ENCODE measurements at regions not wholly inside any gene's neighbourhood (a gene's known extent, or its start where the extent isn't known, plus 50 kb on each side); places are given as distances from the start of the nearest gene placed in this dataset.

- no peak for DNase-seq
These were observed 293.5 kb upstream of the SOX2 start for GRCh38 chr3:181418233-181418632.

- DNase-seq = peak; percentile 29
These were observed 294.0 kb upstream of the SOX2 start for GRCh38 chr3:181417748-181418147.

DNA sequence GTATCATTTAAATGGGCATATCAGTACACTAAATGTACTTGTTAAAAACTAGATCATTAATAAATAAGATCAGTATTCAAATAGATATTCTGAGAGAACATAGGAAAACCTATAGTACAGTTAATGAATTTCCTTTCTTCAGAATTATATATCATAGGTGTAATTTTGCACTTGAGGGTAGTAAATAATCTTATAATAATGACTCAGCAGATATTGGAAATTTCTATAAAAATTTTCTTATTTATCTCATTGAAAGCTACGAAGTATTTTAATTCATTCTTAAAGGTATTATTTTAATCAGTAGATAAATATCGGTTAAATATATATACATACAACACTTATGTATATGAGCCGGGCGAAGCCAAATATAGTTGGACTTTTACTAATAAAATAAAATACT lies 300.9 kb upstream of the SOX2 start:
- no peak for DNase-seq

- no peak for DNase-seq
These were observed 307.7 kb upstream of the SOX2 start for GRCh38 chr3:181403876-181404660.

- DNase-seq = no peak
These were observed 309.4 kb upstream of the SOX2 start for GRCh38 chr3:181402347-181402746.

DNA sequence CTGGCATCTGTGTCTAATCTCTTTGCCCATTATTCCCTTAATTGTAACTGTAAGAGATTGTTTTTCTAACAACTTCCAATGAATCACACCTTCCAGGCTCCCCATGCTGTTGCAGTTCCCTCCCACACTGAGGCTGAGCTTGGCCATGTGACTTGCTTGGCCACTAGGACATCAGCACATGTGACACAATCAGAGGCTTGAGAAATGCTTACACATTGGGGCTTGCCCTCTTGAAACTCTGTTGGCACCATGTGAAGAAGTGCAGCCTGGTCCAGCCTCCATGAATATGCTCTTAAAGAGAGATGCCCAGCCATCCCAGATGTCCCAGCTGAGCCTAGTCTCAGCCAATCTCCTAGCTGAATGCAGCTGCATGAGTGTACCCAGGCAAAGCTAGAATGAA lies 326.8 kb upstream of the SOX2 start:
- DNase-seq = no peak

GRCh38 chr3:181383760-181384159 lies 328.0 kb upstream of the SOX2 start:
- no peak for DNase-seq

DNA sequence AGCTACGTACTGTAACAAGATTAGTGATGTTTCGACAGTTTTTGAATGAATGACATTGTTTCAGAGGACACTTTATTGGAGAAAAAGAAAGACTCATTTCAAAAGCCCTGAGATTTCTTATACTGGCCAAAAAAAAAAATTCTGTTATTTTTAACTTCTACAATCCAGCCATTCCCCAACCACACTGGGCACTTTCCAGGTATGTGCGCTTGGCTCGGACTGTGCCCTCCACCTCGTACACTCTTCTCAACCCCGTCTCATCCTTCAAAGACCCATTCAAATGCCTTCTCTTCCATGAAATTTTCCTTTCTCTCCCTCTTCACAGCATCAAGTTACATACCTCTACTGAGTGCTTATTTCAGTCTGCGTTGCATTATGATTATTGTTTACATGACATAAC lies 328.5 kb upstream of the SOX2 start:
- no peak for DNase-seq

GRCh38 chr3:181382656-181383055 lies 329.1 kb upstream of the SOX2 start:
- DNase-seq = no peak

DNA sequence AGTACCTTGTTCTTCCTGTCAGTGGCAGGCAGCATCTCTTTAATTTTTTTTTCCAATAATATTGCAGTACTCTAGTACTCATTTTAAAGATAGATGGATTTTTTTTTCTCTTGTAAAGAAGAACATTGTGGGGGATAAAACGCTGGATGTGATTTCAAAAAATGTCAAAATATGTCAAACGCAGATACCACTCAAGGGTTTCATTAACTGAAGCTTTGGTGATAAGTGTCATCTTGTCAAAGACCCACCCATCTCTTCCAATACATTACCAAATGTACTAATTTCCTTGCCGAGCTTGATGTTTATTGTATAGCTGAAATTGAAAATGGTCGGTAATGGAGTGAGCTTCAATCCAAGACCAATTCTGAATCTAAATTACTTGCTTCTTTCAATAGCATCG lies 332.4 kb upstream of the SOX2 start:
- no peak for DNase-seq

- no peak for DNase-seq
These were observed 342.1 kb upstream of the SOX2 start for GRCh38 chr3:181369637-181370036.

DNA sequence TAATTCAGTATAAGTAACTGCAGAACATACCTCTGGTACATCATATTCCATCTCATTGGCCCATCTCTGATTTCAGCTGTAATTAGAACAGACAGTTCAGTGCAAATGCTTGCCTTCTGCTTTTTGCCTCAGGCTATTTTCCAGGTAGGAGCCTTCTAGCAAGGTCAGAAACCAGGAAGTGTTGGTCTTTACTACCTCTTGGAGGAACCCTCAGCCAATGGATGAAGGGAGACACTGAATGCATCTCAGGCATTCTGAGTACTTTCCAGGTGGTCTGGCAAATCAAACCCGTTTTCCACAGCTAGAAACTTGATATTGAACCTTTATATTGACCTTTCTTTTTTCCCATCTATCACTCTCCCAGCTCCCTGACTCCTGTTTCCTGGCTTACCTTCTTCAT lies 348.5 kb upstream of the SOX2 start:
- no peak for DNase-seq

DNA sequence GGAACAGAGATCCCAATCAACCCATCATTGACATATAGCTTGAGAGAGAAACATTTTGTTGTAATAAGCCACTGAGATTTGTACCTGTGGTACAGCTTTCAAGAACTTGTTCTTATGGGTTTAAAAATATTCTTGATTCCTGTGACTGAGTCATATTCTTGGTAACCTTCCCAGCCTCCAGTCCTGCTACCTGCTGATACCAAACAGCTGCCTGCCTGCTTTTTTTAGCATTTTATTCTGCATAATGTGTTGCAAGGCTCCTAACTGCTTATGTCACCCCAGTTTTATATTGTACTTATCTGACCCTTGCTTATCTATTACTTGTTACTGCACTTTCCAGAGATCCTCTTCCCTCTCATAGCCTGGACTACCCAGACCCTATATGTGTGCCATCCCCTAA lies 349.3 kb upstream of the SOX2 start:
- DNase-seq = no peak

DNA sequence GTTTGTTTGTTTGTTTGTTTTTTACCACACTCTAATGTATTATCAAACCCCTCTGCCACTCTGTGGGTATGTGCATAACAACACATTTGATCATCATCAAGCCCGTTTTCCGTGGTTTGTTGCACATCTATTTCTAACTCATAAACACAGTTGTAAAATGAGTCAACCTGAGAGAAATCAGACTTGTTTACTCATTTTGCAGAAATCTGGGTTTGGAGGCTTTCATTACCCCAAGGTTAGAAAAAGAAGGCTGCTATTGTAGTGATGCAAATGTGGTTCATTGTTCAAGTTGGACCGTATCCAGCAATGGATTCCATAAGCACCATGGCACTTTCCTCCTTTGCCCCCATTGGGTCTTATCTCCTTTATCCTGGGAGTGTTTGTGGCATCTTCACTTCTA lies 353.2 kb upstream of the SOX2 start:
- no peak for DNase-seq

GRCh38 chr3:181358060-181358459 lies 353.7 kb upstream of the SOX2 start:
- no peak for DNase-seq

DNA sequence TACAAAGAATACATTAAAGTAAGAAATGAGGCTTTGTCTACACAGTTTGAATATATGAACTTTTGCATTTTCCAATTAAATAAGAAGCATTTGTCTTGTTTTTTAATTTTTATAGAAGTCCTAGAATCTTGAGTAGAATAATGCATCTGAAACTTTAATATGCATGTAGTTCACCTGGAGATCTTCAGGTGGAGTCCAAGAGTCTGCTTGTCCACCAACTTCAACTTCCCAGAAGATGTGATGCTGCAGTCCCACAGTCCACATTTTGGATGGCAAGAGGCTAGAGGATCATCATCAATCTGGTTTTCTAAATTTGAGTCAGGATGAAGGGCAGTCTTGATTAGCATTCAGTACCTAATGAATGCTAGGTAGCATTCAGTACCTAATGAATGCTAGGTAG lies 357.6 kb upstream of the SOX2 start:
- DNase-seq = no peak

- DNase-seq = no peak
These were observed 354.8 kb upstream of the DNAJC19 start for GRCh38 chr3:181344331-181344730.

GRCh38 chr3:181336597-181336996 lies 347.1 kb upstream of the DNAJC19 start:
- DNase-seq = no peak

- DNase-seq = no peak
These were observed 343.9 kb upstream of the DNAJC19 start for GRCh38 chr3:181333394-181333793.

DNA sequence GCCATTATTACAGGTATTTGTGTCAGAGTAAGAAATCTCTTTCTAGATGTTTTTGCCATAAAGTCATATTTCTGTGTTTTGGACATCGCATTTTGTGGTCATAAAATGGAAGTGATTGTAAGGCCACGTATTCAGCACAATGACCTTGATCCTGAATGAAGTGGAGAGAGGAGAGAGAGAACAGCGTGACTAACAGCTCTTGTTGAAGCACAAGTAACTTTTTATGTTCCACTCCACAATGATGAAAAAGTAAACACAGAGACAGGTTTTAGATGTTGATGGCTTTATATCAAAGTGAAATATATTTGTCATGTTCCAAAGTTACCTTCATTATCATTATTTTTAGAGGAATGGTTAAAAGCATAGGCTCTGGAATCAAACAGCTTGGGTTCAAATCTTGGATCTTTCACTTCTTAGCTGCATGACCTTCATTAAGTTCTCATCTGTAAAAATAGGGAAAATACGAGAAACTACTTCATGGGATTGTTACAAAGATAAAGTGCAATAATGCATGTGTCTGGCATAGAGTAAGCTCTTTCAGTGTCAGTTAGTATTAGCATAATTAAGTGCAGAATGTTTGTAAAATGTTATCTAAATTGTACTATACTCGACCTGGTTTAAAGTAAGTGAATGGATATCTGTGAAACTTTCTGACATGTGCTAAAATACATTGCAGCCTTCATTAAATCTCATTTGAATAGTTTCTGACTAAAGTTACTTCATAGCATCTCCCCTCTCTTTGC lies 341.5 kb upstream of the DNAJC19 start:
- DNase-seq = no peak

DNA sequence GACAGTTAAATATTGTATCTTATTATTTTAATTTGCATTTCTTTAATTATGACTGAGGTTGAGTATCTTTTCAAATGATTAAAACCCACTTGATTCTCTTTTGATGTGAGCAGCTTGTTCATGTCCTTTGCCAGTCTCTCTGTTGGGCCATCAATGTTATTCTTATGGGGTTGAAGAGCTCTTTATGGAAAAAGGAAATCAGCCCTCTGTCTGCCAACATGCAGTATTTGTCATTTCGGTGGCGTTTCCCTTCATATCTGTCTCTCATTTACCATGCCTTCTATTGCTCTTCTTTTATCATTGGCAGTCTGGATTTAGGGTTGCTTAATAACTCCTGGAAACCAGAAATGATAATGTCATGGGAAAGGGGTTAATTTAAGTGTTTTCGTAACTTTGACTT lies 340.7 kb upstream of the DNAJC19 start:
- DNase-seq = no peak

- no peak for DNase-seq
These were observed 339.5 kb upstream of the DNAJC19 start for GRCh38 chr3:181329024-181329423.

DNA sequence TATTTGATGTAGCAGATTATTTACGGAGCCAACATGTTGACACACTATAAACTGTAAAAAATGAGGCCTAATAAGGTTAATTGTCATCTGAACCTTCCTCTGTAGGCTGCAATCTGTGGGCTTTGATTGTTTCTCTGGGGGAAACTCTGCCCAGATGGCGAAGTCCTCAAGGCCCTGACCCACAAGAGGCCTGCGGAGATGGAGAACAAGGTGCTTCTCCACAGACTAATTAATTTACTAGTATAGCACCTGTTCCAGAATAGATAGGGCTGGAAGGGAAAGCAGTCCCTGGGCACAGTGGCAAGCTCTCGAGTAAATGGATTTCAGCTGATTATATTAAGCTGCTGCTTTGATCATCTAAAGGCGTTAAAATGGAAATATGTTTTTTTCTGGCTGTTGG lies 338.8 kb upstream of the DNAJC19 start:
- DNase-seq = no peak

DNA sequence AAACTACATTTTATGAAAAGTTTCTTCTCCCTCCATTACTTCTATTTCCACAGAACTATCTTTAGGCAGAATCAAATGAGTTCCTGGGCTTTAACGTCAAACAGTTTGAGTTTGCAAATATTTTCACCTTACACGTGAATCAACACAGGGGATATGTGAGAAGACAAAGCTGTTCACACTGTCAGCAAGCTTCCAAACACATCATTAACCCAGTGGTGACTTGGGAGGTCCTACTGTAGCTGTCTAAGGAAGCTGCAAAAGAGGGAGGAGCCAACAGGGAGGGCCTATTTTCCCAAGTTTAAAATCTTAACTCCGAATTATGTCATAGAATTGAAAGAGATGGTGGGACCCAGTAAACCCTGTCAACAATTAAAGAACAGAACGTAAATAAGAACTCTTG lies 337.8 kb upstream of the DNAJC19 start:
- DNase-seq = no peak
